ENCODE measurements at regions not wholly inside any gene's neighbourhood (a gene's known extent, or its start where the extent isn't known, plus 50 kb on each side); places are given as distances from the start of the nearest gene placed in this dataset.
"Not testable (repeated sequence)": the region's sequence is repeated elsewhere in the genome, so short reads cannot be mapped to it uniquely, and the experiment has no call there.

- DNase-seq: no peak
Observed at GRCh38 chr16:6837722-6838121, 494.9 kb upstream of the RBFOX1 start.

- DNase-seq: no peak
Observed at GRCh38 chr16:6836766-6837165, 495.9 kb upstream of the RBFOX1 start.

- no peak for DNase-seq
Observed at GRCh38 chr16:6835941-6836340, 496.7 kb upstream of the RBFOX1 start.

GRCh38 chr16:6835516-6835915, 497.1 kb upstream of the RBFOX1 start:
- no peak for DNase-seq

- no peak for DNase-seq
Observed at GRCh38 chr16:6828690-6829089, 504.0 kb upstream of the RBFOX1 start.

- no peak for DNase-seq
Observed at GRCh38 chr16:6827931-6828330, 504.7 kb upstream of the RBFOX1 start.

GRCh38 chr16:6827267-6827666, 505.4 kb upstream of the RBFOX1 start:
- DNase-seq: peak; percentile 82

GRCh38 chr16:6822041-6822440, 510.6 kb upstream of the RBFOX1 start:
- DNase-seq: no peak

- no peak for DNase-seq
Observed at GRCh38 chr16:6804461-6804860, 528.2 kb upstream of the RBFOX1 start.

- DNase-seq: no peak
Observed at GRCh38 chr16:6803176-6803575, 529.5 kb upstream of the RBFOX1 start.

GRCh38 chr16:6797223-6797622, 535.4 kb upstream of the RBFOX1 start:
- DNase-seq: no peak

- peak; percentile 10 for DNase-seq
Observed at GRCh38 chr16:6777624-6778023, 555.0 kb upstream of the RBFOX1 start.

- DNase-seq: no peak
Observed at GRCh38 chr16:6775712-6776111, 556.9 kb upstream of the RBFOX1 start.

- DNase-seq: peak; percentile 75
Observed at GRCh38 chr16:6771956-6772355, 560.7 kb upstream of the RBFOX1 start.

- DNase-seq: no peak
Observed at GRCh38 chr16:6753553-6753952, 579.1 kb upstream of the RBFOX1 start.

GRCh38 chr16:6751191-6751590, 581.5 kb upstream of the RBFOX1 start:
- DNase-seq: peak; percentile 61

- DNase-seq: peak; percentile 22
Observed at GRCh38 chr16:6749698-6750097, 582.9 kb upstream of the RBFOX1 start.

- DNase-seq: not testable (repeated sequence)
Observed at GRCh38 chr16:6736302-6736701, 596.3 kb upstream of the RBFOX1 start.

- DNase-seq: no peak
Observed at GRCh38 chr16:6735631-6736030, 597.0 kb upstream of the RBFOX1 start.

GRCh38 chr16:6732166-6732565, 600.5 kb upstream of the RBFOX1 start:
- DNase-seq: no peak

GRCh38 chr16:6728381-6728780, 604.3 kb upstream of the RBFOX1 start:
- DNase-seq: no peak

- DNase-seq: peak; percentile 12
Observed at GRCh38 chr16:6726621-6727020, 606.0 kb upstream of the RBFOX1 start.

- peak; percentile 28 for DNase-seq
Observed at GRCh38 chr16:6725634-6726331, 606.9 kb upstream of the RBFOX1 start.

- DNase-seq: not testable (repeated sequence)
Observed at GRCh38 chr16:6725206-6725605, 607.4 kb upstream of the RBFOX1 start.

- DNase-seq: no peak
Observed at GRCh38 chr16:6722786-6723185, 609.9 kb upstream of the RBFOX1 start.
